Endothelial cell of umbilical vein (primary cell): ENCODE measurements at regions not wholly inside any gene's neighbourhood (a gene's known extent, or its start where the extent isn't known, plus 50 kb on each side); places are given as distances from the start of the nearest gene placed in this dataset.

Source experiments
- BruUV-seq: library from RNA; stranded (reverse); fragments of 400-500 nt; replicated peaks from 2 replicates; lab custom pipeline; 2021; lab: Mats Ljungman, UMichigan
- CTCF ChIA-PET: fragments of 300-600, 350-600 bp; sonication (Branson Sonifier 250); formaldehyde crosslinking; loops from one replicate; lab custom pipeline; 2021; ENCODE audit warnings: antibody characterized with exemption, inconsistent platforms; lab: Charles Lee
- POLR2A ChIA-PET: fragments of 300-600, 350-600 bp; sonication (Branson Sonifier 250); formaldehyde crosslinking; loops from one replicate; lab custom pipeline; 2021; ENCODE audit warnings: antibody characterized with exemption, inconsistent platforms; lab: Charles Lee
- DNase-seq: peaks from one replicate; pipeline ENCODE4 v3.0.0-alpha.2; 2011; ENCODE audit warnings: low read depth, low spot score
- FAIRE-seq: peaks from 2 replicates; lab custom pipeline; 2011; peaks lifted over from hg19 to GRCh38; lab: Jason Lieb, UNC
- H2AFZ ChIP-seq: 2 replicates; pipeline ENCODE4 v1.6.0; 2012; ENCODE audit warnings: low read depth, low read length, control low read depth, inconsistent platforms
- H3K27ac ChIP-seq: 2 replicates; pipeline ENCODE4 v1.5.1; 2011; ENCODE audit warnings: low read depth, mild to moderate bottlenecking, control low read depth, low read length, moderate library complexity; ENCODE audit not compliant: insufficient read depth
- H3K27me3 ChIP-seq, 2 experiments: 2 replicates each; pipeline versions ENCODE4 v1.6.0 to v1.6.1; 2011; ENCODE audit warnings: low read length in 2 of 2, mixed read lengths in 1 of 2; ENCODE audit not compliant: control insufficient read depth in 2 of 2, insufficient read depth in 2 of 2
- H3K36me3 ChIP-seq, 2 experiments: 2 replicates in 1 of 2; 3 replicates in 1 of 2; pipeline ENCODE4 v1.5.1; 2011; ENCODE audit warnings: low read length in 2 of 2, mild to moderate bottlenecking in 1 of 2, moderate library complexity in 1 of 2; ENCODE audit not compliant: control insufficient read depth in 2 of 2, insufficient read depth in 2 of 2; ENCODE audit errors: extremely low read depth in 1 of 2
- H3K4me1 ChIP-seq: 3 replicates; pipeline ENCODE4 v1.5.1; 2011; ENCODE audit warnings: mild to moderate bottlenecking, low read length; ENCODE audit not compliant: control insufficient read depth, insufficient read depth; ENCODE audit errors: extremely low read depth
- H3K4me2 ChIP-seq: 2 replicates; pipeline ENCODE4 v1.6.1; 2011; ENCODE audit warnings: low read length, control low read depth, mixed read lengths; ENCODE audit not compliant: insufficient read depth
- H3K4me3 ChIP-seq, 3 experiments: fragments of 200-600 bp in 1 of 3; sonication (generic), shearing (Covaris generic) in 1 of 3; replicated peaks in 1 of 3; 2 replicates each; pipeline ENCODE4 v1.5.1; 2011 to 2016; ENCODE audit warnings: control low read depth in 3 of 3, low read length in 3 of 3, mild to moderate bottlenecking in 2 of 3, inconsistent platforms in 1 of 3, low read depth in 1 of 3, moderate library complexity in 1 of 3; ENCODE audit not compliant: insufficient read depth in 1 of 3
- H3K79me2 ChIP-seq: 2 replicates; pipeline ENCODE4 v1.6.0; 2012; ENCODE audit warnings: low read length, inconsistent platforms; ENCODE audit not compliant: control insufficient read depth, insufficient read depth
- H3K9ac ChIP-seq: replicated peaks from 2 replicates; pipeline ENCODE3; 2011; ENCODE audit warnings: low read length, control low read depth; ENCODE audit not compliant: insufficient read depth; ENCODE audit errors: extremely low read depth
- H3K9me1 ChIP-seq: replicated peaks from 3 replicates; pipeline ENCODE4 v1.6.0; 2011; ENCODE audit warnings: mild to moderate bottlenecking, low read length; ENCODE audit not compliant: control insufficient read depth, insufficient read depth; ENCODE audit errors: extremely low read depth
- H3K9me3 ChIP-seq: replicated peaks from 2 replicates; pipeline ENCODE4 v1.5.1; 2012; ENCODE audit warnings: low read length, inconsistent platforms; ENCODE audit not compliant: control insufficient read depth, insufficient read depth
- H4K20me1 ChIP-seq: replicated peaks from 2 replicates; pipeline ENCODE3; 2011; ENCODE audit warnings: mild to moderate bottlenecking, low read length; ENCODE audit not compliant: control insufficient read depth, insufficient read depth; ENCODE audit errors: extremely low read depth
- EZH2 ChIP-seq: IDR thresholded peaks from 2 replicates; pipeline ENCODE4 v1.6.1; 2012; ENCODE audit warnings: borderline replicate concordance, low read depth, mild to moderate bottlenecking, moderate library complexity, low read length, inconsistent platforms; ENCODE audit not compliant: severe bottlenecking
- FOS ChIP-seq: IDR thresholded peaks from 2 replicates; pipeline ENCODE4 v1.6.1; 2011; ENCODE audit warnings: mild to moderate bottlenecking, low read length, moderate library complexity, borderline replicate concordance; ENCODE audit not compliant: insufficient read depth
- GATA2 ChIP-seq: IDR thresholded peaks from 2 replicates; pipeline ENCODE4 v1.7.0; 2011; ENCODE audit warnings: low read depth, mild to moderate bottlenecking, moderate library complexity, mixed read lengths, low read length; ENCODE audit not compliant: insufficient read length, insufficient read depth
- JUN ChIP-seq: IDR thresholded peaks from 2 replicates; pipeline ENCODE4 v1.6.1; 2011; ENCODE audit warnings: borderline replicate concordance, low read depth; ENCODE audit not compliant: insufficient read length, insufficient read depth
- MYC ChIP-seq: IDR thresholded peaks from one replicate; pipeline ENCODE4 v1.6.1; 2011; ENCODE audit warnings: mild to moderate bottlenecking, low read depth, low read length
- POLR2A ChIP-seq: IDR thresholded peaks from 2 replicates; pipeline ENCODE4 v1.6.1; 2012; ENCODE audit warnings: low read depth, mild to moderate bottlenecking, control low read depth, low read length
- POLR2AphosphoS5 ChIP-seq: IDR thresholded peaks from 2 replicates; pipeline ENCODE4 v1.6.1; 2012; ENCODE audit warnings: low read depth, mild to moderate bottlenecking, control low read depth, low read length, moderate library complexity; ENCODE audit not compliant: insufficient read depth
- dilution Hi-C: fragments of 300-500 bp; cut with MboI; formaldehyde crosslinking; loops from one replicate; pipeline ENCODE4 v1.15.0; 2019; ENCODE audit warnings: low sequenced_read_pairs; ENCODE audit not compliant: extremely low pct_ligation_motif_present
- intact Hi-C: fragments of 100-400 bp; cut with micrococcal nuclease; formaldehyde crosslinking; loops from one replicate; pipeline ENCODE4 v1.10.0; 2022
- TF ChIP-seq, protein P1 (sequence below), 2 donors: IDR thresholded peaks; 1 replicate in 1 of 2; 2 replicates in 1 of 2; pipeline ENCODE4 v1.5.1; 2011; ENCODE audit warnings: low read length in 2 of 2, mild to moderate bottlenecking in 2 of 2, moderate library complexity in 2 of 2, control low read depth in 1 of 2, inconsistent platforms in 1 of 2, low read depth in 1 of 2; ENCODE audit not compliant: insufficient read depth in 1 of 2; ENCODE audit errors: extremely low read depth in 1 of 2
- TF ChIP-seq, protein P2 (sequence below): IDR thresholded peaks from 2 replicates; pipeline ENCODE4 v1.6.1; 2011; ENCODE audit not compliant: insufficient read depth, insufficient read length

DNA sequence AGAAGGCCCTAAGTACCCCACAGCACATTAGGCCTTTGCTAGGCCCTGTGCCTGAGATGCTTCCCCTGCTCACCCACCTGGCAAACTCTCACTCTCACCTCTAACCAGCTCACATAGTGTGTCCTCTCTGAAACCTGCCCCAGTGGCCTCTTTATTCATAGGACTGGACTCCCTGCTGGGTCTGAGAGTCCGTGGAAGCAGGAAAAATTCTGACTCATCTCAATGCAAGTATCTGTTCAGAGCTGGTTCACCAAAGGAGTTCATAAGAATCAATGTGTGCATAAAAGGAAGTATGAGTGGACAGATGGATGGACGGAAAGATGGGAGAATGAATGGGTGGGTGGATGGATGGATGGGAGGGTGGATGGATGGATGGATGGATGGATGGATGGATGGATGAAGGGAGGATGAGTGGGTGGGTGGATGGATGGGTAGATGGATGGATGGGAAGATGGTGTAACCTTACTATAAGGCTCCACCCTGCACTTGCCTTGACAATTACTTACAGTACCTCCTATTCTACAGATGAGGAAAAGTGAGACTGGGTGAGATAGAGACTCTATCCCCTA lies 111.2 kb upstream of the ZMIZ1 start:
- no TSS peak for BruUV-seq
- Histone ChIP-seq H3K4me1 (peaks cover 18% of the 10 kb centered on the region), H3K9me3 (no peaks in the 10 kb centered on the region), H3K4me2 (no peak overlapping the region), H3K9me1 (no peaks in the 10 kb centered on the region), H3K79me2 (no peaks in the 10 kb centered on the region), H3K9ac (no peak overlapping the region), H4K20me1 (no peaks in the 10 kb centered on the region), H3K27me3 (no peaks in the 10 kb centered on the region), H3K27ac (no peak overlapping the region), H2AFZ (no peak overlapping the region), H3K36me3 (no peaks in the 10 kb centered on the region), H3K4me3 (no peak overlapping the region)
- POLR2A ChIA-PET, result no interaction called here
- no peak for TF ChIP-seq GATA2
- TF ChIP-seq POLR2AphosphoS5, result no peak
- no peak for TF ChIP-seq EZH2
- TF ChIP-seq FOS, result no peak
- TF ChIP-seq, protein P1, sequence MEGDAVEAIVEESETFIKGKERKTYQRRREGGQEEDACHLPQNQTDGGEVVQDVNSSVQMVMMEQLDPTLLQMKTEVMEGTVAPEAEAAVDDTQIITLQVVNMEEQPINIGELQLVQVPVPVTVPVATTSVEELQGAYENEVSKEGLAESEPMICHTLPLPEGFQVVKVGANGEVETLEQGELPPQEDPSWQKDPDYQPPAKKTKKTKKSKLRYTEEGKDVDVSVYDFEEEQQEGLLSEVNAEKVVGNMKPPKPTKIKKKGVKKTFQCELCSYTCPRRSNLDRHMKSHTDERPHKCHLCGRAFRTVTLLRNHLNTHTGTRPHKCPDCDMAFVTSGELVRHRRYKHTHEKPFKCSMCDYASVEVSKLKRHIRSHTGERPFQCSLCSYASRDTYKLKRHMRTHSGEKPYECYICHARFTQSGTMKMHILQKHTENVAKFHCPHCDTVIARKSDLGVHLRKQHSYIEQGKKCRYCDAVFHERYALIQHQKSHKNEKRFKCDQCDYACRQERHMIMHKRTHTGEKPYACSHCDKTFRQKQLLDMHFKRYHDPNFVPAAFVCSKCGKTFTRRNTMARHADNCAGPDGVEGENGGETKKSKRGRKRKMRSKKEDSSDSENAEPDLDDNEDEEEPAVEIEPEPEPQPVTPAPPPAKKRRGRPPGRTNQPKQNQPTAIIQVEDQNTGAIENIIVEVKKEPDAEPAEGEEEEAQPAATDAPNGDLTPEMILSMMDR (IDR thresholded peaks at IDR 0.05; ENCODE audit: extremely low read depth in 1 of 2, insufficient read depth in 1 of 2, low read depth in 1 of 2, low read length in 2 of 2), result no peak
- no peak for TF ChIP-seq JUN
- no peak for TF ChIP-seq MYC
- no peak for TF ChIP-seq POLR2A
- TF ChIP-seq, protein P2, sequence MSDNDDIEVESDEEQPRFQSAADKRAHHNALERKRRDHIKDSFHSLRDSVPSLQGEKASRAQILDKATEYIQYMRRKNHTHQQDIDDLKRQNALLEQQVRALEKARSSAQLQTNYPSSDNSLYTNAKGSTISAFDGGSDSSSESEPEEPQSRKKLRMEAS, result no peak
- CTCF ChIA-PET, result no interaction called here
- no peak for DNase-seq
- no peak for FAIRE-seq
- dilution Hi-C loops (no loop called here), intact Hi-C loops (no loop called here)
